GM12878 (cell line): ENCODE measurements at regions not wholly inside any gene's neighbourhood (a gene's known extent, or its start where the extent isn't known, plus 50 kb on each side); places are given as distances from the start of the nearest gene placed in this dataset.

ENCODE experiments used
- ATAC-seq: fragments of 200-7000 bp; cut with Tn5 transposase; 3 replicates; pipeline ENCODE4 v1.9.1; 2020; ENCODE audit warnings: mild to moderate bottlenecking, moderate library complexity
- BruUV-seq: library from RNA; stranded (reverse); fragments of 400-500 nt; replicated peaks from 2 replicates; lab custom pipeline; 2021; lab: Mats Ljungman, UMichigan
- CTCF ChIA-PET: fragments of 300-600 bp; sonication (Branson Sonifier 250); formaldehyde crosslinking; extraction: SDS; loops from one replicate; lab custom pipeline; 2021; ENCODE audit warnings: inconsistent platforms; lab: Yijun Ruan, JAX
- POLR2A ChIA-PET: fragments of 350-600 bp; formaldehyde crosslinking; extraction: SDS; loops from one replicate; lab custom pipeline; 2021; ENCODE audit warnings: inconsistent platforms; lab: Charles Lee
- RAD21 ChIA-PET: fragments of 300-600 bp; sonication (Branson Sonifier 250); formaldehyde crosslinking; loops from one replicate; lab custom pipeline; 2023; ENCODE audit warnings: antibody characterized with exemption; ENCODE audit not compliant: unreplicated experiment; lab: Charles Lee
- SMC1A ChIA-PET: fragments of 300-600 bp; sonication (Branson Sonifier 250); formaldehyde crosslinking; loops from one replicate; lab custom pipeline; 2023; ENCODE audit not compliant: unreplicated experiment, uncharacterized antibody; lab: Charles Lee
- DNase-seq: peaks from one replicate; pipeline ENCODE4 v3.0.0-alpha.2; 2011; ENCODE audit warnings: low read depth, low spot score
- FAIRE-seq: peaks from 3 replicates; lab custom pipeline; 2011; peaks lifted over from hg19 to GRCh38; lab: Jason Lieb, UNC
- H2AFZ ChIP-seq: 2 replicates; pipeline ENCODE4 v1.6.0; 2011; ENCODE audit warnings: low read depth, low read length, control low read depth; ENCODE audit not compliant: control insufficient read depth
- H3K27ac ChIP-seq: 2 replicates; pipeline ENCODE4 v1.5.1; 2011; ENCODE audit warnings: control low read depth; ENCODE audit not compliant: control insufficient read depth, insufficient read depth
- H3K27me3 ChIP-seq, 2 experiments: replicated peaks in 1 of 2; 2 replicates each; pipeline versions ENCODE4 v1.6.0 to v1.6.1; 2011; ENCODE audit warnings: low read length in 1 of 2; ENCODE audit not compliant: control insufficient read depth in 2 of 2, insufficient read depth in 2 of 2
- H3K36me3 ChIP-seq, 2 experiments: 2 replicates each; pipeline ENCODE4 v1.5.1; 2011; ENCODE audit warnings: low read length in 1 of 2; ENCODE audit not compliant: control insufficient read depth in 2 of 2, insufficient read depth in 2 of 2
- H3K4me1 ChIP-seq: 2 replicates; pipeline ENCODE4 v1.6.1; 2011; ENCODE audit warnings: mild to moderate bottlenecking, low read length, moderate library complexity, mixed read lengths; ENCODE audit not compliant: control insufficient read depth, insufficient read depth
- H3K4me2 ChIP-seq: 2 replicates; pipeline ENCODE4 v1.6.0; 2011; ENCODE audit warnings: control low read depth; ENCODE audit not compliant: control insufficient read depth, insufficient read depth
- H3K4me3 ChIP-seq: fragments of 200-600 bp; sonication (generic); 2 replicates; pipeline ENCODE4 v1.5.1; 2016
- H3K79me2 ChIP-seq: 2 replicates; pipeline ENCODE4 v1.6.0; 2011; ENCODE audit warnings: low read length; ENCODE audit not compliant: control insufficient read depth, insufficient read depth
- H3K9ac ChIP-seq: 2 replicates; pipeline ENCODE4 v1.8.0; 2011; ENCODE audit warnings: low read length, control low read depth, mixed read lengths; ENCODE audit not compliant: control insufficient read depth, insufficient read depth
- H3K9me3 ChIP-seq: replicated peaks from 3 replicates; pipeline ENCODE4 v1.5.1; 2011; ENCODE audit warnings: mild to moderate bottlenecking, low read length; ENCODE audit not compliant: control insufficient read depth, insufficient read depth
- H4K20me1 ChIP-seq: 2 replicates; pipeline ENCODE4 v1.6.0; 2011; ENCODE audit not compliant: control insufficient read depth, insufficient read depth
- BCL11A ChIP-seq: IDR thresholded peaks from 2 replicates; pipeline ENCODE4 v1.6.1; 2011; ENCODE audit warnings: low read depth, low read length
- HDAC2 ChIP-seq: fragments of 200-600 bp; sonication (generic); IDR thresholded peaks from 2 replicates; pipeline ENCODE4 v1.6.1; 2017
- HDGF ChIP-seq: fragments of 450-650 bp; IDR thresholded peaks from 2 replicates; pipeline ENCODE4 v1.6.1; 2016; ENCODE audit warnings: antibody characterized with exemption
- NFXL1 ChIP-seq: fragments of 450-650 bp; IDR thresholded peaks from 2 replicates; pipeline ENCODE4 v1.6.1; 2017; ENCODE audit warnings: antibody characterized with exemption, mild to moderate bottlenecking, borderline replicate concordance
- NFYB ChIP-seq: IDR thresholded peaks from 2 replicates; pipeline ENCODE4 v1.6.1; 2011; ENCODE audit warnings: low read depth, mild to moderate bottlenecking, low read length, improper control_type of control experiment, moderate library complexity; ENCODE audit not compliant: insufficient read depth
- POLR2AphosphoS5 ChIP-seq: IDR thresholded peaks from 2 replicates; pipeline ENCODE4 v1.6.1; 2011; ENCODE audit warnings: mild to moderate bottlenecking, low read length, inconsistent platforms
- RBBP5 ChIP-seq: fragments of 200-600 bp; sonication (generic); conservative IDR thresholded peaks from 2 replicates; pipeline ENCODE4 v1.6.1; 2016
- RCOR1 ChIP-seq: conservative IDR thresholded peaks from 2 replicates; pipeline ENCODE4 v1.6.1; 2012; ENCODE audit warnings: low read depth, low read length, improper control_type of control experiment
- RELA ChIP-seq: fragments of 450-650 bp; IDR thresholded peaks from 2 replicates; pipeline ENCODE4 v1.8.0; 2014; ENCODE audit warnings: borderline replicate concordance; ENCODE audit not compliant: partially characterized antibody
- SMARCA5 ChIP-seq: fragments of 450-650 bp; IDR thresholded peaks from 2 replicates; pipeline ENCODE4 v1.6.1; 2017; ENCODE audit warnings: mild to moderate bottlenecking
- SREBF1 ChIP-seq: IDR thresholded peaks from 2 replicates; pipeline ENCODE4 v1.6.1; 2012; ENCODE audit warnings: mild to moderate bottlenecking, low read length
- TBL1XR1 ChIP-seq: IDR thresholded peaks from 2 replicates; pipeline ENCODE4 v1.6.1; 2012; ENCODE audit warnings: low read depth, low read length, improper control_type of control experiment
- ZNF217 ChIP-seq: fragments of 450-650 bp; IDR thresholded peaks from 2 replicates; pipeline ENCODE4 v1.6.1; 2017; ENCODE audit warnings: antibody characterized with exemption, mild to moderate bottlenecking
- WGBS: methylation state at CpG from one replicate; pipeline ENCODE4 v1.1.6; 2016; ENCODE audit warnings: low lambda C conversion rate; ENCODE audit not compliant: insufficient replicate concordance, insufficient coverage; ENCODE audit errors: missing lambda C conversion rate; 5-methylcytosine and 5-hydroxymethylcytosine counted together
- in situ Hi-C: fragments of 300-500 bp; cut with MboI; formaldehyde crosslinking; loops from 9 replicates; pipeline ENCODE4 v1.14.3; 2018; ENCODE audit warnings: mixed read lengths
- intact Hi-C: fragments of 100-400 bp; cut with micrococcal nuclease; formaldehyde crosslinking; loops from one replicate; pipeline ENCODE4 v1.14.2; 2022; ENCODE audit not compliant: unreplicated experiment
- TF ChIP-seq, protein P1 (sequence below): IDR thresholded peaks from 2 replicates; pipeline ENCODE4 v1.6.1; 2012; ENCODE audit warnings: low read depth, low read length, improper control_type of control experiment
- TF ChIP-seq, protein P2 (sequence below): fragments of 450-650 bp; IDR thresholded peaks from 2 replicates; pipeline ENCODE4 v1.6.1; 2018; ENCODE audit warnings: borderline replicate concordance, mild to moderate bottlenecking; ENCODE audit not compliant: partially characterized antibody
- TF ChIP-seq, protein P3 (sequence below): IDR thresholded peaks from 2 replicates; pipeline ENCODE4 v1.6.1; 2011; ENCODE audit warnings: low read depth, low read length, improper control_type of control experiment, borderline replicate concordance

DNA sequence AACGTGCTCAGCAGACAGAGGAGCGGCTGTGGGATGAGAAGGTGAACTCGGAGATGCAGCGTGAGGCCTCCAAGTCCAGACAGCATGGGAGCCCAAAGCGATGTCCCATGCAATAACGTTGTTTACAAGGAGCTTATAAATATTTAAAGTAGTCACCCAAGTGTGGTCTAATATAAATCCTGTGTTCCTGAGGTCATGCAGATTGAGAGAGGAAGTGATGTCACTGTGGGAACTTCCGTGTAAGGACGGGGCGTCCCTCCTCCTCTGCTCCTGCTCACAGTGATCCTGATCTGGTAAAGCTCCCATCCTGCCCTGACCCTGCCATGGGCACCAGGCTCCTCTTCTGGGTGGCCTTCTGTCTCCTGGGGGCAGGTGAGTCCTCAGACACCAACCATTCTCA, 94.7 kb upstream of the PRSS58 start:
- no peak overlapping the region for H3K4me2 ChIP-seq
- DNase-seq, result no peak
- no peaks in the 10 kb centered on the region for H3K79me2 ChIP-seq
- no peak overlapping the region for H3K27ac ChIP-seq
- no peak overlapping the region for H2AFZ ChIP-seq
- no TSS peak for BruUV-seq
- ChIA-PET SMC1A (no interaction called here), RAD21 (no interaction called here), POLR2A (no interaction called here), CTCF (interaction anchor here (1.5 to 3.3 kb wide), 3 partner anchors 10 to 50 kb away, joined by 4 to 8 read pairs (median 6); no protein-coding TSS in a partner anchor)
- H3K4me1 ChIP-seq, result no peaks in the 10 kb centered on the region
- intact Hi-C loops, result no loop called here
- ATAC-seq, result no peak
- no peak overlapping the region for H3K4me3 ChIP-seq
- TF ChIP-seq RBBP5 (no peak), NFXL1 (no peak), HDGF (no peak), BCL11A (no peak), ZNF217 (no peak), POLR2AphosphoS5 (no peak), SREBF1 (no peak), SMARCA5 (no peak), RELA (no peak), NFYB (no peak), RCOR1 (no peak), TBL1XR1 (no peak), HDAC2 (no peak)
- TF ChIP-seq, protein P1, sequence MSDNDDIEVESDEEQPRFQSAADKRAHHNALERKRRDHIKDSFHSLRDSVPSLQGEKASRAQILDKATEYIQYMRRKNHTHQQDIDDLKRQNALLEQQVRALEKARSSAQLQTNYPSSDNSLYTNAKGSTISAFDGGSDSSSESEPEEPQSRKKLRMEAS, result no peak
- TF ChIP-seq, protein P2, sequence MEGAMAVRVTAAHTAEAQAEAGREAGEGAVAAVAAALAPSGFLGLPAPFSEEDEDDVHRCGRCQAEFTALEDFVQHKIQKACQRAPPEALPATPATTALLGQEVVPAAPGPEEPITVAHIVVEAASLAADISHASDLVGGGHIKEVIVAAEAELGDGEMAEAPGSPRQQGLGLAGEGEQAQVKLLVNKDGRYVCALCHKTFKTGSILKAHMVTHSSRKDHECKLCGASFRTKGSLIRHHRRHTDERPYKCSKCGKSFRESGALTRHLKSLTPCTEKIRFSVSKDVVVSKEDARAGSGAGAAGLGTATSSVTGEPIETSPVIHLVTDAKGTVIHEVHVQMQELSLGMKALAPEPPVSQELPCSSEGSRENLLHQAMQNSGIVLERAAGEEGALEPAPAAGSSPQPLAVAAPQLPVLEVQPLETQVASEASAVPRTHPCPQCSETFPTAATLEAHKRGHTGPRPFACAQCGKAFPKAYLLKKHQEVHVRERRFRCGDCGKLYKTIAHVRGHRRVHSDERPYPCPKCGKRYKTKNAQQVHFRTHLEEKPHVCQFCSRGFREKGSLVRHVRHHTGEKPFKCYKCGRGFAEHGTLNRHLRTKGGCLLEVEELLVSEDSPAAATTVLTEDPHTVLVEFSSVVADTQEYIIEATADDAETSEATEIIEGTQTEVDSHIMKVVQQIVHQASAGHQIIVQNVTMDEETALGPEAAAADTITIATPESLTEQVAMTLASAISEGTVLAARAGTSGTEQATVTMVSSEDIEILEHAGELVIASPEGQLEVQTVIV, result no peak
- TF ChIP-seq, protein P3, sequence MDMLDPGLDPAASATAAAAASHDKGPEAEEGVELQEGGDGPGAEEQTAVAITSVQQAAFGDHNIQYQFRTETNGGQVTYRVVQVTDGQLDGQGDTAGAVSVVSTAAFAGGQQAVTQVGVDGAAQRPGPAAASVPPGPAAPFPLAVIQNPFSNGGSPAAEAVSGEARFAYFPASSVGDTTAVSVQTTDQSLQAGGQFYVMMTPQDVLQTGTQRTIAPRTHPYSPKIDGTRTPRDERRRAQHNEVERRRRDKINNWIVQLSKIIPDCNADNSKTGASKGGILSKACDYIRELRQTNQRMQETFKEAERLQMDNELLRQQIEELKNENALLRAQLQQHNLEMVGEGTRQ, result no peak
- no peaks in the 10 kb centered on the region for H3K36me3 ChIP-seq
- H3K9me3 ChIP-seq, result no peaks in the 10 kb centered on the region
- in situ Hi-C loops, result no loop called here
- FAIRE-seq, result no peak
- no peaks in the 10 kb centered on the region for H4K20me1 ChIP-seq
- no peak overlapping the region for H3K9ac ChIP-seq
- peaks cover 0 to 3% of the 10 kb centered on the region in 2 experiments; a peak in 2 of 4 replicates for H3K27me3 ChIP-seq
- 22% methylated on average over 9 of the region's 9 CpGs for WGBS
